Liver (tissue), 8 donors: ENCODE measurements at regions not wholly inside any gene's neighbourhood (a gene's known extent, or its start where the extent isn't known, plus 50 kb on each side); places are given as distances from the start of the nearest gene placed in this dataset.

Experiments used
- DNase-seq: peaks from one replicate; pipeline ENCODE4 v3.0.0-alpha.2; 2017; ENCODE audit warnings: low spot score
- H3K27ac ChIP-seq, 2 donors: one replicate each; pipeline ENCODE4 v1.7.0; 2013; ENCODE audit warnings: inconsistent platforms in 2 of 2, low read length in 2 of 2, control low read depth in 1 of 2, low read depth in 1 of 2, mild to moderate bottlenecking in 1 of 2
- H3K27me3 ChIP-seq, 4 donors: one replicate each; pipeline versions ENCODE4 v1.6.1 to v1.7.0; 2013; ENCODE audit warnings: low read length in 3 of 4, inconsistent platforms in 1 of 4, mild to moderate bottlenecking in 1 of 4, moderate library complexity in 1 of 4; ENCODE audit not compliant: control insufficient read depth in 4 of 4, insufficient read depth in 4 of 4
- H3K36me3 ChIP-seq, 4 donors: one replicate each; pipeline versions ENCODE4 v1.6.1 to v1.7.0; 2013; ENCODE audit warnings: low read length in 3 of 4, mild to moderate bottlenecking in 3 of 4, low read depth in 1 of 4, moderate library complexity in 1 of 4; ENCODE audit not compliant: control insufficient read depth in 4 of 4, insufficient read depth in 3 of 4
- H3K4me1 ChIP-seq, 4 donors: one replicate each; pipeline versions ENCODE4 v1.6.1 to v1.7.0; 2013; ENCODE audit warnings: low read length in 3 of 4, mild to moderate bottlenecking in 3 of 4, moderate library complexity in 1 of 4; ENCODE audit not compliant: control insufficient read depth in 4 of 4, insufficient read depth in 4 of 4
- H3K4me3 ChIP-seq, 3 donors: one replicate each; pipeline versions ENCODE4 v1.6.1 to v1.7.0; 2013; ENCODE audit warnings: low read length in 3 of 3, control low read depth in 1 of 3, low read depth in 1 of 3, mild to moderate bottlenecking in 1 of 3
- H3K9ac ChIP-seq, 2 donors: one replicate each; pipeline ENCODE4 v1.7.0; 2013; ENCODE audit warnings: low read length in 2 of 2, mild to moderate bottlenecking in 2 of 2, moderate library complexity in 2 of 2, control low read depth in 1 of 2, low read depth in 1 of 2
- H3K9me3 ChIP-seq, 4 donors: one replicate each; pipeline versions ENCODE4 v1.6.1 to v1.7.0; 2013; ENCODE audit warnings: low read length in 3 of 4; ENCODE audit not compliant: control insufficient read depth in 4 of 4
- ATF3 ChIP-seq: IDR thresholded peaks from 2 replicates; pipeline ENCODE4 v1.6.1; 2016; ENCODE audit warnings: antibody characterized with exemption
- CTCF ChIP-seq: fragments of 150-350 bp; IDR thresholded peaks from 2 replicates; pipeline ENCODE4 v1.5.1; 2017; ENCODE audit warnings: improper control_type of control experiment, low read depth, low read length; ENCODE audit not compliant: missing input control
- EGR1 ChIP-seq, 2 donors: IDR thresholded peaks; 2 replicates each; pipeline ENCODE4 v1.6.1; 2016 to 2018; ENCODE audit warnings: antibody characterized with exemption in 2 of 2, low read depth in 2 of 2
- FOXA1 ChIP-seq: IDR thresholded peaks from 2 replicates; pipeline ENCODE4 v1.6.1; 2016; ENCODE audit warnings: antibody characterized with exemption
- FOXA2 ChIP-seq: IDR thresholded peaks from 2 replicates; pipeline ENCODE4 v1.6.1; 2016; ENCODE audit warnings: antibody characterized with exemption
- HNF4A ChIP-seq, 2 donors: conservative IDR thresholded peaks; 2 replicates each; pipeline ENCODE4 v1.6.1; 2016; ENCODE audit warnings: antibody characterized with exemption in 2 of 2, mild to moderate bottlenecking in 2 of 2
- JUND ChIP-seq, 2 donors: IDR thresholded peaks; 2 replicates each; pipeline ENCODE4 v1.6.1; 2016; ENCODE audit warnings: antibody characterized with exemption in 2 of 2
- MAX ChIP-seq: IDR thresholded peaks from 2 replicates; pipeline ENCODE4 v1.6.1; 2016; ENCODE audit warnings: antibody characterized with exemption
- RAD21 ChIP-seq, 2 donors: IDR thresholded peaks; 2 replicates each; pipeline ENCODE4 v1.6.1; 2016; ENCODE audit warnings: antibody characterized with exemption in 2 of 2, mild to moderate bottlenecking in 2 of 2
- REST ChIP-seq: IDR thresholded peaks from 2 replicates; pipeline ENCODE4 v1.6.1; 2016; ENCODE audit warnings: antibody characterized with exemption, mild to moderate bottlenecking
- RXRA ChIP-seq, 2 donors: IDR thresholded peaks; 2 replicates each; pipeline ENCODE4 v1.6.1; 2017 to 2018; ENCODE audit warnings: antibody characterized with exemption in 2 of 2, mild to moderate bottlenecking in 1 of 2
- SP1 ChIP-seq: IDR thresholded peaks from 2 replicates; pipeline ENCODE4 v1.6.1; 2018; ENCODE audit warnings: antibody characterized with exemption, mild to moderate bottlenecking
- TAF1 ChIP-seq: conservative IDR thresholded peaks from 2 replicates; pipeline ENCODE4 v1.6.1; 2016; ENCODE audit warnings: antibody characterized with exemption, mild to moderate bottlenecking
- YY1 ChIP-seq: IDR thresholded peaks from 2 replicates; pipeline ENCODE4 v1.6.1; 2016; ENCODE audit warnings: antibody characterized with exemption, mild to moderate bottlenecking
- ZBTB33 ChIP-seq: IDR thresholded peaks from 2 replicates; pipeline ENCODE4 v1.6.1; 2016; ENCODE audit warnings: antibody characterized with exemption
- WGBS: extraction: QIAGEN DNeasy Blood & Tissue Kit; methylation state at CpG from one replicate; pipeline ENCODE4 v1.1.7; 2013; 5-methylcytosine and 5-hydroxymethylcytosine counted together
- donor health status: healthy.
- donor health status: healthy.
- donor health status: healthy.
- donor health status: healthy.
- donor health status: healthy.

GRCh38 chr10:79004311-79004710 is 64.5 kb upstream of the ZMIZ1 start:
- peaks cover 0 to 4% (median 1%) of the 10 kb centered on the region in 4 donors for H3K4me1 ChIP-seq
- TF ChIP-seq HNF4A (conservative IDR thresholded peaks at IDR 0.05), result no peak
- TF ChIP-seq MAX, result no peak
- no peak for TF ChIP-seq SP1
- TF ChIP-seq CTCF, result no peak
- TF ChIP-seq JUND (IDR thresholded peaks at IDR 0.05), result no peak
- no peak for TF ChIP-seq RAD21 (IDR thresholded peaks at IDR 0.05)
- TF ChIP-seq ATF3, result no peak
- TF ChIP-seq ZBTB33, result no peak
- TF ChIP-seq TAF1, result no peak
- no peak for TF ChIP-seq RXRA (IDR thresholded peaks at IDR 0.05)
- TF ChIP-seq FOXA1, result no peak
- no peak for TF ChIP-seq FOXA2
- TF ChIP-seq YY1, result no peak
- TF ChIP-seq REST, result no peak
- DNase-seq, result no peak
- no peak overlapping the region for H3K9ac ChIP-seq
- 95% methylated on average over 5 of the region's 5 CpGs for WGBS
- no peaks in the 10 kb centered on the region for H3K27me3 ChIP-seq
- no peak overlapping the region for H3K4me3 ChIP-seq
- no peaks in the 10 kb centered on the region for H3K36me3 ChIP-seq
- no peaks in the 10 kb centered on the region for H3K9me3 ChIP-seq
- H3K27ac ChIP-seq, result no peak overlapping the region

GRCh38 chr10:79005126-79005810 is 63.5 kb upstream of the ZMIZ1 start:
- DNase-seq, result no peak
- H3K4me1 ChIP-seq, result peaks cover 0 to 4% (median 1%) of the 10 kb centered on the region in 4 donors
- no peaks in the 10 kb centered on the region for H3K9me3 ChIP-seq
- H3K9ac ChIP-seq, result no peak overlapping the region
- no peak overlapping the region for H3K4me3 ChIP-seq
- WGBS, result 88% methylated on average over 11 of the region's 11 CpGs
- H3K27ac ChIP-seq, result no peak overlapping the region
- TF ChIP-seq RAD21 (IDR thresholded peaks at IDR 0.05), result no peak
- TF ChIP-seq EGR1 (IDR thresholded peaks at IDR 0.05; ENCODE audit: low read depth in 2 of 2), result no peak
- no peak for TF ChIP-seq TAF1
- no peak for TF ChIP-seq HNF4A (conservative IDR thresholded peaks at IDR 0.05)
- TF ChIP-seq MAX, result no peak
- H3K36me3 ChIP-seq, result no peaks in the 10 kb centered on the region
- H3K27me3 ChIP-seq, result no peaks in the 10 kb centered on the region
